Activated CD4-positive, alpha-beta T cell treated with anti-CD3 and anti-CD28 coated beads, Interleukin-2, amount 50 U/mL, for 24 hours (primary cell): ENCODE measurements at regions not wholly inside any gene's neighbourhood (a gene's known extent, or its start where the extent isn't known, plus 50 kb on each side); places are given as distances from the start of the nearest gene placed in this dataset.
"Not testable (repeated sequence)": the region's sequence is repeated elsewhere in the genome, so short reads cannot be mapped to it uniquely, and the experiment has no call there.

Experiments
- DNase-seq, 2 donors: peaks; one replicate each; pipeline ENCODE4 v3.0.0-alpha.2; 2020; ENCODE audit warnings: low read depth in 1 of 2, low spot score in 1 of 2

DNA sequence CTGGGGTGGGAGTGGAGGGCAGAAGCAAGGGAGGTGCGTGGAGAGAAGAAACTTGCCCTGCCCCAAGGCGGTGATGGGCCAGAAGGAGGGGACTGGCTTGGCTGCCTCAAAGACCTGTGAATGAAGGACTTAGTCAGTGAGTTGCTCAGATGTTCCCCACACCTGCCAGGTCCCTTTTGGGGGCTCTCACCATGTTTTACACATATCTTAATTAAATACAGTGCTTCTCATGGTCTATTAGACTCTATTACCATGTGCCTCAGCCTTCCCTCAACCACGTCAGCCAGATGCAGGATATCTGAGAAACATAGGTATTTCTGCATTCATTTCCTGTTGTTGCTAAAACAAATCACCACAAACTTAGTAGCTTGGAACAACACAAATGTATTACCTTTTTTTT, 429.5 kb downstream of the BUD13 start:
- DNase-seq, result no peak

DNA sequence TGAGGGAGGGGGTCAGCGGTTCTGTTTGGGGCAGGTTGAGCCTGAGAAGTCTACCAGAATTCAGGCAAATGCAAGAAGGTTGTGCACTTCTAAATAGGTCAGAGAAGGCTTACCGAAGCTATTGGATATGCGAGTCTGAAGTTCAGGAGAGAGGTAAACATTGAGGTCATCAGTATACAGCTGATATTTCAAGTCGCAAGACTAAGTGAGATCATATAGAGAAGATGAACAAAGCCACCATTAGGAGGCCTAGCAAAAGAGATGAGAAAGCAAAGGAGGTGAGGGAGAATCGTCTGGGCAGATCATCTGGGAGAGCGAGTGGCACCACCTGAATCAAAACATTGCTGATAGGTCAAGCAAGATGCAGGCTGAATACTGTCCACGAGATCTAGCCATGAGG, 430.6 kb downstream of the BUD13 start:
- DNase-seq, result no peak

DNA sequence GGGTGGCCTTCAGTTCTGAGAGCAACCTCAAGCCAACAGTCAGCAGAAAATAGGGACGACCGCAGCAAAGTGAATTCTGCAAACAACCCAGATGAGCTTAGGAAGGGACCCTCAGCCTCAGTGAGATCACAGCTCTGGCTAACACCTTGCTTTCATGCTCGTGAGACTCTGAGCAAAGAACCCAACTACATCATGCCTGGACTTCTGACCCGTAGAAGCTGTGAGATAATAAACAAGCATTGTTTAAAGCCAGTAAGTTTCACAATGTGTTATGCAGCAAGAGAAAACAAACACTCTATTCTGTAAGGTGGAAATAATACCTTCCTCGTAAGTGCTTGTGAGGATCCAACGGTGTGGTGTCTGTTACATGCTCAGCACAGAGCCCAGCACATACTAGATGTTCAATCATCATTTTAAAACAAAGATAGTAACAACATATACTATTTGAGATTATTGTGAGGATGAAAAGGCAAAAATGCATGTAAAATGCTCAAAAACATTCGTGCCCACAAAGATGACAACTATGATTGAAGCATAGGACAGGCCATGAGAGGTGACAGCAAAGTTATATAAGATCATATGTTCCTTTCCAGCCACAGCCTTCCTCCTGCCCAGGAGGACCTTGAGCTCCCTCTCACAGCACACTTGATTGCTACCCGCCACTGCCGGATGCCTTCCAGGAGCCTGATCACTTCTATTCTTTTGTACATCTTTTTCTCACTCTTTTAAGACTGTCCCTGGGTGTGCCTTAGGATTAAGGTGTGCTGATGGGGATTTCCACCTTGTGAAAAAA, 433.3 kb downstream of the BUD13 start:
- DNase-seq, result no peak

DNA sequence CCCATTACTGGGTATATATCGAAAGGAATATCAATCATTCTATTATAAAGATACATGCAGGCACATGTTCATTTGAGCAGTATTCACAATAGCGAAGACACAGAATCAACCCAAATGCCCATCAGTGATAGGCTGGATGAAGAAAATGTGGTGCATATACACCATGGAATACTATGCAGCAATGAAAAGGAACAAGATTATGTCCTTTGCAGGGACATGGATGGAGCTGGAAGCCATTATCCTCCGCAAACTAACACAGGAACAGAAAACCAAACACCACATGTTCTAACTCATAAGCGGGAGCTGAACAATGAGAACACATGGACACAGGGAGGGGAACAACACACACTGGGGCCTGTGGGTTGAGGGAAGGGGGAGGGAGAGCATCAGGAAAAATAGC, 434.3 kb downstream of the BUD13 start:
- not testable (repeated sequence) for DNase-seq

DNA sequence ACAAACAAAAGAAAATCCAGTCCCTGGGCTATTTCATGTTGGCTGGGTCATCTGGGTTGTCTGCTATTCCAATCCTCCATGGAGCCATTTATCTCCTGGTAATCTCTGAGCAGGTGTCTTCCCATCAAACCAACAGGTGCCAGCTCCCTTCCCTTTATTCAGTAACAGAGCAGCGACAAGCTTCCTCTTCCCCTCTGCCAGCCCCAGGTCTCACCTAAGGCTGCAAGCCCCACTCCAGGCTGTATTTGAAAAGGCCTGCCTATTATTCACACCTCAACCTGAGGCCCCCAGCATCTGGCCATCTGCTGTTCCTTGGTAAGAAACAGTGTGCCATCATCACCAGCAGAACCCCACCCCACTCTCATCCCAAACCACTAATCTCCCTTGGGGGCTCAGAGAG, 436.2 kb downstream of the BUD13 start:
- no peak for DNase-seq

DNA sequence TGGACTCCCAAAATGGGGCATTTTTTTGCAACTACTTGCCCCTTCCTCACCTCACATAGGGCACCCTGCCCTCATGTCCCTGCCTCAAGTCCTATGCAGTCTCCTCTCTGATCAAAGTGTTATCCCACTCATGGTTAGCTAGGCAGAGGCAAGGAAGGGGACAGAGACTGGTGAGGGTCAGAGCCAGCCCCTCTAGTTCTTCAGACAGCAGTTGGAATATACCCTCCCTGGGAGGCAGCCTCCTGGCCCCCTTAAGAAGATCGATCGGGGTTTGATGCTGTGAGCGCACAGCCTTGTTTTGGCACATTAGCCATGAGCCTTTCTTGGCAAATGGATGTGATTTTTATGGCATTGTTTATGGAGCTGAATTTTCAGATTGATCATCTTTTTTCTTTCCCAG, 436.9 kb downstream of the BUD13 start:
- DNase-seq, result no peak

DNA sequence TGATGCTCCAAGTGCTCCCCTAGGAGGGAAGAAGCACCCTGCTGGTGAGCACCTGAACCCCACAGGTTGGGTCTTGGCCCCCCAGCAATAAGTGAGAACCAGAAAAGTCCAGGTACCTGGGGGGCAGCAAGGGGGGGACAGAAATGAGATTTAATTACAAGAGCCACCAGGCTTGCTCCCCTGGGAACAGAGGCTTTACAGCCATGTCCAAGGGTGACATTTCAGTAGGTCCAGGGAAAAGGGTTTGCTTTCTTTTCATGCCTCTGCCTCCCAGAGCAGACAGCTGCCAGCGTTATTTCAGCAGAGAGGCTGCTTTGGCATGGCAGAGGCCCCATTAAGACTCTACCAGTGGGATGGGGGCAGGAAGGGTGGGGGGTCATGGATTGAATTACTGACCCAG, 437.7 kb downstream of the BUD13 start:
- no peak for DNase-seq

DNA sequence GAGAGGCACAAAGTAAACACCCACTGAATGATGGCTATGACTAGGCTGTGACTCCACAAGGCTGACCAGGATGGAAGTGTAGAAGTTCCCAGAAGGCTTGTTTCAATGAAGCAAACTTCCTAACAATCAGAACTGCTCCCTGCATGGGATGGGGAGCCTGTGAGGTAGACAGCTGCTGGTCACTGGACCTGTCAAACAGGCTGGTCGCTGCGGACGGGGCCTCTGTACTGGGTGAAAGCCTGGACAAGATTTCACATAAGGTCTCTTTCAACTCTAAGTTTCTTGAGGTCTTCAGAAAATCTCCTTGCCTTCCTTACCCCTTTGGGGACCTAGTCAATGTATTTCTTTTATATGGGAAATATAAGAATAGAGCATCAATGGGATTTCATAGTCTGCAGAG, 438.2 kb downstream of the BUD13 start:
- DNase-seq, result no peak

DNA sequence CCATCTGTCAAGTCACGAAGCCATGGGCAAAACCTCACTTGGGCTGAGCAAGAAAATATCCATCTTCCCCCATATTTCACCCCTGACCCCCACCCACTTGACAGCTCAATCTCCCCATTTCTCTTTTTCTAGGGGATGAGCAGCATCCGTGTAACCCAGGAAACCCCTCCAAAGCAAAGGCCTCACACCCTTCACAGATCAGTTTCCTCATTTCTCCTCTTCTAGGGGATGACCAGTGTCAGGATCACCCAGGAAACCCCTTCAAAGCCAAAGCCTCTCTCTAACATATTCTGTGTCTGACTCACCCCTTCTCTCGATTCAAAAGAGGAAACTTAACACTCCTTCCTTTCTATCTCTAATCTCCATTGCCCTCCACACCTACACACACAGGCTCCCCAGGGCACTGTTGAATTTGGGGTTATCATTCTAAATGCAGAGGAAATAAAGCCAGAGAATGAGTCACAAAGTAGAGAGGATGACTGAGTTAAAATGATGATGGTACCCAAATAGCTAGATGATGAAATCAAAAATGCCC, 439.7 kb downstream of the BUD13 start:
- DNase-seq, result no peak

DNA sequence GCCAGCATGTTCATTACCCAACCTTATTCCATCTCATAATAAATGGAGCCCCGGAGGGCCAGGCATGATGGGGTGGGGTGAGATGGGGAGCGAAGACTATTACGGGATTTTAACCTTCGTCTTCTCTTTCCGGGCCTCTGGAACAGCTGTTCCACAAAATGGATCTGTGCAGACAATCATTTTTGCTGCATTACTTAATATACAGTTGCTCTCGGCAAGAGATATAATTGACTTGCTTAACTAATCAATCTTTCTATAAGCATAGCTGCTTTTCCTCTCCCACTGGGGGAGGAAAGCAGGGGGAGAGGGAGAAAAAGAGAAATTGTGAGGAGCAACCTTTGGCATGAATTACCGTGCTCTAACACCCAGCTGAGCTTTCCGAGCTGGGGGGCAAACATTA, 440.4 kb downstream of the BUD13 start:
- DNase-seq, result no peak

DNA sequence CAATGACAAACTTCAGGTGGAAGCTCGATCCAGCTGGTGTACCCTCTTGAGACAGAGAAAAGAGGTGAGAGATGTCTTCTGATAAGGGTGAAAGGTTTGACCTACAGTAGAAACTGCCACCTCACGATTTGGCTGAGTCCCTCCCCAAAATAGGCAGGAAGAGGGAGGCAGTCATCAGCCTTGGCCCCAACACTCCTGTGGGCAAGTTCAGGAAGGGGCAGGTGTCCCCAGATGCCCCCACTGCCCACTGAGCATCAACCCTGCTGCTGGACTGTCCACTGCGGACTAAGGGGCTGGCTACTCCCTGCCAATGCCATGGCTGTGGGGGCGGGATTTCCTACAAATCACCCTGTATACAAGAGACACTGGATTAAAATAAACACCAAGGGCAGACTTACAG, 441.4 kb downstream of the BUD13 start:
- DNase-seq, result no peak

DNA sequence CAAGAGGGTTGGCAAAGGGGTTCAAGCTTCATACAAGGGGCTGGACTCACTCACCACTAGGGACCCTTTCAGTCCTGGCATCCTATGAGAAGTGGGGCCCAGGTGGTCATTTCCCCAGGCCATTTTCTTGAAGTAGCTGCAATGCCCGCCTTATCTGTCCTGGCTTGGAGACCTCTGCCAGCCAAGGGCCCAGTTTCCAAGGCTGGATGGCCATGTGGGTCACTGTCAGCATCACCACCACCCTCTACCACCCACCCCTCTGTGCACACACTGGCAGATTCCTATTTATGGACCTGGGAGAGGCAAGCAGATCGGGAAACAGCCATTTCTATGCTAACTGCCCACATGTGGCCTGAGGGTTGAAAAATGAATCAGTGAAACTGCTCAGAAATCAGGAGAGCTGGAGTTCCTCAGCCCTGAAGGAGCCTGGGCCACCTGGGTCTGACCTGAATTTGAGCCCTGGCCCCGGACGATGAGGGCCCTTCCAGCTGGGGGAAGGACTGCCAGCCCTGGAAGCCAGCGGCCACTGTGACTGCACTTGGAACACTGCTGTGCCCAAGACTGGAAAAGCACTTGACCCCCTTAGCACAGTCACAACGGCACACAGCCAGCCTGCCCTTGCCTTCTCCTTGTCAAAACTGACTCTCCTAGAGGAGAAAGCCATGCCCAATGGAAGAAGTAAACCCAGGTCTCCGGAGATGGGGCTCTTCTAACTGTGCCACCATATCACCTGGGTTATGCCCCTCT, 442.2 kb downstream of the BUD13 start:
- DNase-seq, result no peak

DNA sequence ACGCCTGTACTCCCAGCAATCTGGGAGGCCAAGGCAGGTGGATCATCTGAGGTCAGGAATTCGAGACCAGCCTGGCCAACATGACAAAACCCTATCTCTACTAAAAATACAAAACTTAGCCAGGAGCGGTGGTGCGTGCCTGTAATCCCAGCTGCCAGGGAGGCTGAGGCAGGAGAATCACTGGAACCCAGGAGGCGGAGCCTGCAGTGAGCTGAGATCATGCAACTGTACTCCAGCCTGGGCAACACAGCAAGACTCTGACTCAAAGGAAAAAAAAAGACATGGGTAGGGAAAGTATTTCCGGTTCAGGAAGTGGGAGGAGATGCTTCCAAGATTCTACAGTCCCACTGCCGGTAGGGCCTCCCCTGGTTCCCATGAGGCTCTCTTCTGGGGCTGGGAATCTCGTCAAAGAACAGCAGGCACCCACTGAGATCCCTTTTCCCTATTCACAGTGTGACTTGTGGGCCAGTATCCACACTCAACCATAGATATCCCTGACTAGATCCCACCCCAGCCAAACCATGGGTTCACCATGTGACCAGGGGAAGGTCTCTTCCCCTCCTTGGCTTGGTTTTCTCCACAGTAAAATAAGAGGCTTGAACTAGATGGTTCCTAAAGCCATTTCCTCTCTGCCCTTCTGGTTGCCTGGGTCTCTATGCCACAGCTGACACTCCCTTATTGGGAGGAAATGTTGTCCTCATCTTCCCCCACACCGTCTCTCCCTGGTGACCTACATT, 443.3 kb downstream of the BUD13 start:
- DNase-seq, result no peak

DNA sequence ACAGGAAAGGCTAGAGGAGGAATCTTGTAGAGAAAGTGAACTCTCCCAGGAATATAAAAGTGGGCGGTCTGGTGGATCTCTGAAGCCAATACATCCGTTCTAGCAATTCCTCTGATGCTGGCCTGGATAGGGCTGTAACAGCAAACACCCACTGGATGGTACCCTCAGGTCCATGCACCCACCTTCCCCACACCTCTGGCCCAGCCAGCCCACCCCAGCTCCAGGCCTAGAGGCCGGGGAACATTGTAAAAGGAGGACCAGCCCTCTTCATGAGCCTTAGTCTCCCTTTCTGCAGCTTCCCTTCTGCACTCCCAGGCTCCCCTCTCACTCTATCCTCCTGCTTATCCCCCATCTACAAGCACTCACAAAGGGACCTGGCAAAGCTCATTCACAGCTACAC, 443.9 kb downstream of the BUD13 start:
- no peak for DNase-seq

DNA sequence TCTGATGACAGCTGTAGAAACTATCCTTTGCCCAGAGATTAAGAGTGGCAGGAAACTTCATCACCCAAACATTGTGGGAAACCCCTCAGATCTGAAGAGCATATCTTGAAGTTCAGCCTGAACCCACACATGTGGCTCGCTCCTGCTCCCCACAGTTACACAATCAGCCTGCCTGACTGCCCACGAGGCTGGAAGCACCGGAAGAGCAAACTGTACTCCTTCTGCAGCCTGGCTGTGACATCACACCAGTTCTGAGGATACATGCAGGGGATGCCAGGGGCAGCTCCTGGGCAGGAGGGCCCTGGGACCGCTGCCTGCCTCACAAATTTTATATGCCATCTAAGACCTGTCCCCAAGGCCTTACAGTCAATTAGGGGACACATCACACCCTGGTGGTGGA, 444.4 kb downstream of the BUD13 start:
- DNase-seq, result no peak

DNA sequence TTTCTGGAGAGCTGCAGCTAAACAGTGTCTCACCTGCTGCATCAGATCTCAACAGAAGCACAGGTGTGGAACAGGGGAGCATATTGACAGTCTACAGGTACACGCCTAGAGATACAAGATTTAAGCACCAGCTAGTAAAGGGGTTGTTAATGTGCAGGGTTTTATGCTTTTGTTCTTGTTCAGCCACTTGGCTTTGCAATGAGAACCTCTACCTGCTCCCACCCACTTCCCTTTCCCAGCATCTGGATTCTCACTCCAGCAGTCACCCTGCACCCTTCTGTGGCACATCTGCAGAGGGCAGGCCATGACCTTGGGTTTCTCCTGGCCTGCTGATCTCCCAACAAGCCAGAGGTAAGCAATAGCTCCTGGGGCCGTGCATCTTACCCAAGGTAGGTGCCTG, 446.6 kb downstream of the BUD13 start:
- no peak for DNase-seq

DNA sequence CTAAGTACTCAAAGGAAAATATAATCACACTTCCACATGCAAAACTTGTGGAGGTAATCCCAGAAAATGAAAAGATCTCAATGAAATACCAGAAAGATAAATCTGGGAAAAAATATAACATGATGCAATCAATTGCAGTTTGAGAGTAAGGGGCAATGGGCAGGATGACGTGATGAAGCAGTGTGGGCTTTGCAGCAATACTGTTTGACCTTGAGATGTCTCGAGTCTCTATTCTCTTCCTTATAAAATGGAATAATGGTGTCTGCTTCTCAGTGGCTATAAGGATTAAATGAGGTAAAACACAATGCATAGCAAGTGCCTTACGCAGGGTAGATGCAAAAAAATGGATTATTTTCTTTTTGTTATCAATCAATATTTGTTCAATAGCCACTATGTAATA, 447.5 kb downstream of the BUD13 start:
- DNase-seq, result no peak

DNA sequence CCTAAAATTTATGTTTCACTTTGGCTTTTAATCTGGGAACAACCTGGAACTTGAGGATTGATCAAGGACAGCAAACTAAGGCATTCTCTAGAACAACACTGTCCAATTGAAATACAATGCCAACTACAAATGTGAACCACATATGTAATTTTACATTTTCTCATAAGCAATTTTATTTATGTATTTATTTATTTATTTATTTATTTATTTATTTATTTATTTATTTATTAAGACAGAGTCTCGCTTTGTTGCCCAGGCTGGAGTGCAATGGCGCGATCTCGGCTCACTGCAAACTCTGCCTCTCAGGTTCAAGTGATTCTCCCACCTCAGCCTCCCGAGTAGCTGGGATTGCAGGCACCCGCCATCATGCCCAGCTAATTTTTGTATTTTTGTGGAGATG, 448.7 kb downstream of the BUD13 start:
- DNase-seq, result not testable (repeated sequence)

DNA sequence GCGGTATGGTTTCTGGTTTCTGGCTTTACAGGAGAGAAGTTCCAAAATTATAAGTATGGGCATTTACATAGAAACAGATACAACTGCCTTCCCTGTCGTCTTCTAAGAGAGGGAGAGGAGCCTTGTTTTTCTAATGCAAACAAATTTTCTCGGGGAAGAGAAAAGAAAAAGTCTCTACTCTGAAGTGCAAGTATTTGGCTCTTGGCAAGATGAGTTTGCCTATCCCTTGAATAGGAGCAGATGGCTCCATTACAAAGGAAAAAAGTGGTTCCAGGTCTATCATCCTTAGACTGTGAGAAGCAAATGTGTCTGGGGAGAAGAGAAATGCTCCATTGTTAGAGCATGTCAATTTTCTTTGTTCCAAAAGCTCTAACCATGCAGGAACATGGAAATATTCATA, 455.6 kb downstream of the BUD13 start:
- no peak for DNase-seq

DNA sequence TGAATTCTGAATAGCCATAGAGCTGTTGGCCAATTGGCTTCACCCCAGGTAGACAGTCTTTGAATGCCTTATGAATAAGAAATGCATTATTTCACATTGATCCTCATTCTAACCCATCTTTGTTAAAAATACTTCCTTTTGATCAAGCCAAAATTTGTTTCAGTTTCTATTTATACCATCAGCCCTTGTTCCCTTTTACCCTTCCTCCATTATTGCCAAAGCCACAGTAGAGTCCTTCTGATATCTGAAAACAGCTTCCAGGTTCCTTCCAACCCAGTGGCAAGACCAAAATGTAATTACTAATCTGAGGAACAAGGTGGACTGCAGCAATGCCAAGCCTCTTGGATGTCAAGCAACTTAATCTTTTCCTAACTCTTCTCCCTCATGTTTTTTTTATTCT, 458.8 kb downstream of the BUD13 start:
- no peak for DNase-seq

DNA sequence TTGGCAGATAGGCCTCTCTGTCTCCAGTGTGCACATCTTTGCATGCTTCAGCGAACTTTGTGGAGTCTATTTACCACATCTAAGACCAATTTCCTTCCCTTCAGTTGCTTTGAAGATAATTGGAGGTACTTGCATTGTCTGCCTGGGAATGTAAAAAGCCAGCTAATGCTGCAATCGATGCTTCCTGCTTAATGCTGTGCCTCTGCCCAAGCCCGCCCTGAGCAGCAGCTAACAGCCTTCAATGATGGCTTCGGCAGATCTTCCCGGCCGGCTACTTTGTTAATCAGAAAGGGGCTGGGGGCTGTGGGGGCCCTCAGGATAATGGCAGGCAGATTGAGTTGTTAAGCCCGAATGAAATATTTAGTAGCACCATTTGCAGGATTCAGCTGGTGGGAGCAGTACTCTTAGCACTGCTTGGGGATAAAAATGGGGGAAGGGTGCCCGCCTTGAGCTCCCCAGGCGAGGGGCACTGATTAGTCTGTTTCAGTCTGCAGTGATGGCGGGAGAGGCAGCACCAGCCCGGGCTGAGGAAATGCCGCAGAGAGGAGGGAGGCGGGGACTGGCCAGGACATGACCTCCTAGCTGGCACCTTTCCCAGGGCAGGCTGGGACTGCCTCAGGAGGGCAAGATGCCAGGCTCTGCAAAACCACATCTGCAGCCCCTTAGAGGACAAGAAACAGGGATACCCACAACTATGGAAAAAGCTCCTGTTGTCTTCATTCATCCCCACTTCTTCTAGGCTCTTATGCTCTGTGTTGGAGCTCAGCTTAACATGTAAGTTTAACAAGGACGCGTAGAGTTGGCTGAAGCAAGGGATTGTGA, 460.0 kb downstream of the BUD13 start:
- no peak for DNase-seq
